ENCODE measurements at regions not wholly inside any gene's neighbourhood (a gene's known extent, or its start where the extent isn't known, plus 50 kb on each side); places are given as distances from the start of the nearest gene placed in this dataset.

GRCh38 chr6:760982-761955 lies 68.3 kb upstream of the EXOC2 start:
- H3K4me3 ChIP-seq (ENCODE audit: low read depth, low read length): no peak overlapping the region
- no peak for TF ChIP-seq CTCF (IDR thresholded peaks at IDR 0.05; ENCODE audit: insufficient read depth, low read depth, low read length, missing control alignments)
- no peak for DNase-seq (ENCODE audit: low read depth)

GRCh38 chr6:759729-760128 lies 66.8 kb upstream of the EXOC2 start:
- no peak for DNase-seq (ENCODE audit: low read depth)
- H3K4me3 ChIP-seq (ENCODE audit: low read depth, low read length): no peak overlapping the region
- no peak for TF ChIP-seq CTCF (IDR thresholded peaks at IDR 0.05; ENCODE audit: insufficient read depth, low read depth, low read length, missing control alignments)

- H3K4me3 ChIP-seq (ENCODE audit: low read depth, low read length): no peak overlapping the region
- DNase-seq (ENCODE audit: low read depth): no peak
- no peak for TF ChIP-seq CTCF (IDR thresholded peaks at IDR 0.05; ENCODE audit: insufficient read depth, low read depth, low read length, missing control alignments)
These were observed 63.3 kb upstream of the EXOC2 start for GRCh38 chr6:756224-756623.

- no peak for DNase-seq (ENCODE audit: low read depth)
- no peak for TF ChIP-seq CTCF (IDR thresholded peaks at IDR 0.05; ENCODE audit: insufficient read depth, low read depth, low read length, missing control alignments)
- H3K4me3 ChIP-seq (ENCODE audit: low read depth, low read length): no peak overlapping the region
These were observed 61.3 kb upstream of the EXOC2 start for GRCh38 chr6:754202-754601.

- no peak overlapping the region for H3K4me3 ChIP-seq (ENCODE audit: low read depth, low read length)
- TF ChIP-seq CTCF (IDR thresholded peaks at IDR 0.05; ENCODE audit: insufficient read depth, low read depth, low read length, missing control alignments): no peak
- DNase-seq (ENCODE audit: low read depth): no peak
These were observed 60.5 kb upstream of the EXOC2 start for GRCh38 chr6:753486-753885.

GRCh38 chr6:752438-752837 lies 59.5 kb upstream of the EXOC2 start:
- no peak for DNase-seq (ENCODE audit: low read depth)
- TF ChIP-seq CTCF (IDR thresholded peaks at IDR 0.05; ENCODE audit: insufficient read depth, low read depth, low read length, missing control alignments): no peak
- no peak overlapping the region for H3K4me3 ChIP-seq (ENCODE audit: low read depth, low read length)
